Left colon (tissue), 2 donors: ENCODE measurements at regions not wholly inside any gene's neighbourhood (a gene's known extent, or its start where the extent isn't known, plus 50 kb on each side); places are given as distances from the start of the nearest gene placed in this dataset.
"Not testable (repeated sequence)": the region's sequence is repeated elsewhere in the genome, so short reads cannot be mapped to it uniquely, and the experiment has no call there.

Experiments
- ATAC-seq: fragments of 200-7000 bp; cut with Tn5 transposase; one replicate; pipeline ENCODE4 v1.9.1; 2020; ENCODE audit warnings: mild to moderate bottlenecking, moderate library complexity
- DNase-seq, 2 donors: peaks; one replicate each; pipeline ENCODE4 v3.0.0-alpha.2; 2020
- intact Hi-C, 2 donors: fragments of 100-400 bp; cut with DNase I in 1 of 2; cut with micrococcal nuclease in 1 of 2; formaldehyde crosslinking; loops; one replicate each; pipeline versions ENCODE4 v1.11.2 to v1.14.0; 2022; cut with DNase I, micrococcal nuclease
- donor health status: DM: no; HTN: no; CAD: no.
- donor health status: DM: yes; HTN: yes; CAD: no.

- ATAC-seq (no peak), DNase-seq (no peak)
- intact Hi-C loops, result no loop called here
Measured at GRCh38 chr11:98725471-98725870, 295.3 kb upstream of the CNTN5 start.

DNA sequence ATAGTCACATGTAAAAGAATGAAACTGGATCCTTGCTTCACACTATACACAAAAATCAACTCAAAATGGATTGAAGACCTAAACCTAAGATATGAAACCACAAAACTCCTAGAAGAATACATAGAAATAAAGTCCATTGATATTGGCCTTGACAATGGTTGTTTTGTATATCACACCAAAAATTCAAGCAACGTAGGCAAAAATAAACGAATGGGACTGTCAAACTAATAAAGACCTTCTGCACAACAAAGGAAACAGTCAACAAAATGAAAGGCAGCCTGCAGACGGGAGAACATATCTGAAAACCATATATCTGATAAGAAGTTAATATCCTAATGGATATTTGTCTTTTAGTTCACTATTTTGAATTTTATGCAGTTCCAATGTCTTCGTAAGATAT, 292.3 kb upstream of the CNTN5 start:
- intact Hi-C loops, result no loop called here
- no peak for DNase-seq
- no peak for ATAC-seq

DNA sequence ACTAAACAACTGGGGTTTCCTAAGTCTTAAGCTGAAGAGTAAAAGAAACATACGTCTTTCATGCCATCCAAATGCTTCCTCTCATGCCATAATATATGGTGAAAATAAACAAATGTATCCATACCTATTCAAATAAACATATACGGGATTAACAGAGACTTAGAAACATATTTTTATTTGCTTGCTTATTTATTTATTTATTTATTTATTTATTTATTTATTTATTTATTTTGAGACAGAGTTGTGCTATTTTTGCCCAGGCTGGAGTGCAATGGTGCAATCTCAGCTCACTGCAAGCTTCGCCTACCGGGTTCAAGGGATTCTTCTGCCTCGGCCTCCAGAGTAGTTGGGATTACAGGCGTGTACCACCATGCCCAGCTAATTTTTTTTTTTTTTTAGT, 291.6 kb upstream of the CNTN5 start:
- DNase-seq, result no peak
- intact Hi-C loops, result no loop called here
- ATAC-seq, result no peak

- intact Hi-C loops, result no loop called here
- ATAC-seq (no peak), DNase-seq (no peak)
Measured at GRCh38 chr11:98732947-98733346, 287.8 kb upstream of the CNTN5 start.

DNA sequence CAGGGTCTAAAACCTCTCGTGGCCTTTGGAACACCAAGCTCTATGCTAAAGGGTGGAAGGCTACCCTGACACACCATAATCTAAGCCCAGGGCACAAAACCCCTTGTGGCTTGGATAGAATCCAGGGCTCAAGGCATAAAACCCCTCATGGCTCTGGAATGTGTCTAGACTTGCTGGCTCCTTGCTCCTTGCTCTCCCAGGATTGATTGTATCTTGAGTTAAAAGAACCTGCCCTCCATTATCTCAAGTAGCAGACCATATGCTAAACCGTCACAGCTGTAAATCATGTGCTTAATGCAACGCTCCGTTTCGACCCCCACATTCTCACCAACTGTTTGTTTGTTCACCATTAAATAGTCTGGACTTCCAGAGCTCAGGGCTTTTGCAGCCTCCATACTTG, 287.4 kb upstream of the CNTN5 start:
- ATAC-seq, DNase-seq, intact Hi-C loops: not testable (repeated sequence)

DNA sequence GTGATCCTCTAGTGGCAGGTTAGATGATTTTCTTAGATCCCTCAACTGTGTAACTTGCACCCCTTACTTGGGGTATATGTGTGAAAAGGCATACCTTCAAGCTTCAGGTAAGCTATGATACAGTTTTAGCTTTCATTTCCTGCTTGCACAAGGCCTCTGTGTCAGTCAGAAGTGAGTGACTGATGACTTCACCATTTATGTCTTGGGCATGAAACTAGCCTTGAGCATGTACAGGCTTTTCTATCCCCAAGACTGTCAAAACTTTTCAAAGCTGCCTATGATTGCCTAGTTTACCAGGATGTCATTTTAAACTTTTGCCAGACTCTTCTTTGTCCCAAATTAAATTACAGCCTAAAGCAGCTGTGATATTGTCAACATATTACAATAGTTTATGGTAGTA, 286.1 kb upstream of the CNTN5 start:
- DNase-seq, result no peak
- intact Hi-C loops, result no loop called here
- ATAC-seq, result no peak

DNA sequence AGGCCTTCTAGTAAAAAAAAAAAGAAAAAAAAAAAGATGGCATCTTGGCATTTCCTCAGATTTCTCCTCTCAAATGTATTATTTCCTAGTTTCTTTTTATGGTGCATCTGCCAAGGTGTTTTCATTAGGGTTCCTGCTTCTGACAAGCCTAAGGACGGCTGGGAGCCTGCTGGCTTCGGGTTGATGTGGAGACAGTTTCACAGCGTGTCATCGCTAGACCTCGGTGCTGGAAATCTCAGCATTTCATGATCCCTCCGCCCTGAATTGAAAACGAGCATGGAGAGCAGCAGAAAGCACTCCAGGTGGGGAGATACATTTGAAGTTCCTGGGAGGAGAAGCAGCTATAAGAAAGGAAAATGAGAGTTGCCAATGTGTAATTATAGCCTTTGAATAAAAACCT, 283.9 kb upstream of the CNTN5 start:
- intact Hi-C loops, result no loop called here
- no peak for ATAC-seq
- no peak for DNase-seq

DNA sequence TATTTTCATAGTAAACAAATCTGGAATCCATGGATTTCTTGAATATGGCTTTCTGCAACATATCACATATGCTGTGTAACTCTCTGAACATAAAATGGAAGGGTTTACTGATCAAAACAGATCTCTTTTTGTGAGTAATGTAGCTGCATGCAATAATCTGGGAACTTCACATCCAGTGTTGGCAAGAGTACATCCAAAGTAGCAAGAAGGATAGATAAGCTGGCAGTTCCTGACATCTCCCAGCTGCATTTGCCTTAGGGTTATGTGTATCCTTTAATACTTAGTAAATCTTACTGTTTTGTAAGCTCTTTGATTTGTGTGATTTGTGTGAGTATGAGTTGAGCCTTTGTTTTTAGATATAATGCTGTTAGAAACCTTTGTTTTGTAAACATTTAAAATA, 280.4 kb upstream of the CNTN5 start:
- no peak for DNase-seq
- ATAC-seq, result no peak
- intact Hi-C loops, result no loop called here

DNA sequence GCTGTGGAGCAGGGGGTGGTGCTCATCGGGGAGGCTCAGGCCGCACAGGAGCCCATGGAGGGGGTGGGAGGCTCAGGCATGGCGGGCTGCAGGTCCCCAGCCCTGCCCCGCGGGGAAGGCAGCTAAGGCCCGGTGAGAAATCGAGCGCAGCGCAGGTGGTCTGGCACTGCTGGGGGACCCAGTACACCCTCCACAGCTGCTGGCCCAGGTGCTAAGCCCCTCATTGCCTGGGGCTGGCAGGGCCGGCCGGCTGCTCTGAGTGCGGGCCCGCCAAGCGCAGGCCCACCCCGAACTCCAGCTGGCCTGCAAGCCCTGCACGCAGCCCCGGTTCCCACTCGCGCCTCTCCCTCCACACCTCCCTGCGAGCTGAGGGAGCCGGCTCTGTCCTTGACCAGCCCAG, 257.3 kb upstream of the CNTN5 start:
- not testable (repeated sequence) for DNase-seq

GRCh38 chr11:98766903-98767302, 253.8 kb upstream of the CNTN5 start:
- intact Hi-C loops, result no loop called here
- no peak for ATAC-seq
- DNase-seq, result no peak

More for the DNA sequence above, 257.3 kb upstream of the CNTN5 start:
- ATAC-seq, intact Hi-C loops: not testable (repeated sequence)

DNA sequence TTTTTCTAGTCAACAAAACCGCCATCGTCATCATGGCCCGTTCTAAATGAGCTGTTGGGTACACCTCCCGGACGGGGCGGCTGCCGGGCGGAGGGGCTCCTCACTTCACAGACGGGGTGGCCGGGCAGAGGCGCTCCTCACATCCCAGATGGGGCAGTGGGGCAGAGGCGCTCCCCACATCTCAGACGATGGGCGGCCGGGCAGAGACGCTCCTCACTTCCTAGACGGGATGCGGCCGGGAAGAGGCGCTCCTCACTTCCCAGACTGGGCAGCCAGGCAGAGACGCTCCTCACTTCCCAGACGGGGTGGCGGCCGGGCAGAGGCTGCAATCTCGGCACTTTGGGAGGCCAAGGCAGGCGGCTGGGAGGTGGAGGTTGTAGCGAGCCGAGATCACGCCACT, 250.7 kb upstream of the CNTN5 start:
- DNase-seq, ATAC-seq, intact Hi-C loops: not testable (repeated sequence)

GRCh38 chr11:98771791-98772190, 249.0 kb upstream of the CNTN5 start:
- DNase-seq, result no peak
- no peak for ATAC-seq
- intact Hi-C loops, result no loop called here

DNA sequence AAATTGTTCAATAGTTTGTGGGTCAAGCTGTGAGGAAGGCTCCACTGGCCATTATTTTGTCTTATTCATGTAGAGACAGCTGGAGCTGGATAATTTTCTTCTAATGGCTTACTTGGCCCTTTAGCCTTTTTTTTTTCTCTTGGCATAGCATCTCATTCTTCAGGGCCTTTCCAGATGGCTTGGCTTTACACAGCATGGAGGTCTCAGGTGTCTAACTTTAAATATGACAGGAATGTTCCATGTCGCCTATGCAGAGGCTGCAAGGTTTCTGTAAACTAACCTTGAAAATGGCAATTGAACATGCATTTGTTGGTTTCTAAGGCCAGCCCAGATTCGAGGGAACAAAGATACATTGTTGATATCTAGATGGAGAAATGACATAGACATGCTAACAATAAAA, 247.9 kb upstream of the CNTN5 start:
- ATAC-seq, result no peak
- intact Hi-C loops, result no loop called here

GRCh38 chr11:98793276-98793675, 227.5 kb upstream of the CNTN5 start:
- intact Hi-C loops, result no loop called here
- DNase-seq, result no peak

More for the DNA sequence above, 247.9 kb upstream of the CNTN5 start:
- DNase-seq, result no peak

GRCh38 chr11:98798333-98798732, 222.4 kb upstream of the CNTN5 start:
- DNase-seq (no peak), ATAC-seq (no peak)
- intact Hi-C loops, result no loop called here

More at GRCh38 chr11:98793276-98793675, 227.5 kb upstream of the CNTN5 start:
- ATAC-seq, result no peak

- DNase-seq, result no peak
- ATAC-seq, result no peak
- intact Hi-C loops, result no loop called here
Measured at GRCh38 chr11:98800696-98801095, 220.1 kb upstream of the CNTN5 start.

- DNase-seq, result no peak
- no peak for ATAC-seq
- intact Hi-C loops, result no loop called here
Measured at GRCh38 chr11:98828986-98829708, 191.6 kb upstream of the CNTN5 start.

DNA sequence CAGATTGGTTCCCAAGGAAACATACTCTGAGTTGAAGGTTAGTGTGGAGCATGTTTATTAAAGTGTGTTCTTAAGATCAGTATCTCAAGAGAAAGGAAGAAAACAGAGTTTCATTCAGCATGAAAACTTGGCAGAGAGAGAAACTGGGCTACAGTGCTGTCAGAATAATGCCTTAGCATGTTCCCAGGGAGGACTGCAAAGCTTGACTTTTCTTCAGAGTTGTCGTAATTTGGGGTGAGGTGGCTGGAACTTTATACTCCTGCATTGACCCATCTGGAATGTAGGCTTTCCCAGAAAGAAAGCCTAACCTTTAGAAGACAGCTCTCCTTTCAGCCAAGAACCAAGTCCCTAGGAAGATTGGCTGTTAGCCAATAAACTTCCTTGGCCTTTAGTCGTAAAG, 190.8 kb upstream of the CNTN5 start:
- ATAC-seq (no peak), DNase-seq (no peak)
- intact Hi-C loops, result no loop called here

GRCh38 chr11:98834776-98835175, 186.0 kb upstream of the CNTN5 start:
- no peak for DNase-seq
- intact Hi-C loops, result no loop called here
- no peak for ATAC-seq

- DNase-seq (no peak), ATAC-seq (no peak)
- intact Hi-C loops, result no loop called here
Measured at GRCh38 chr11:98835335-98835734, 185.4 kb upstream of the CNTN5 start.

DNA sequence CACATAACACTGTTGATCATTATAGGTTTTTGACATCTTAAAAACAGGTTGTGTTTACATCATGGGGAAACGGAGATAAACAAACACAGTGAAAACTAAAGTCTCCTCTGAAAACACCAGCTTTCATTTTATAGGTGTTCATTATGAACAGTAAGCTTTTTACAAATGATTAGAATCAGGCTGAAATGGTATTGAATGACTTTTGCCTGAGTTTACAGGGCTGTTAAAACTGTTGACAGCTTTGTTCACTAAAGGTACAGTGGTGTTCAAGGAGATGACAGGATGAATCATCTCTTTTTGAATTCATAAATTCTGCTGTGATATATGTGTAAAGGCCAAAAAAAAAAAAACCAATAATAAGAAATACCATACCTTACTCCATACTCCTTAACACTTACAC, 184.6 kb upstream of the CNTN5 start:
- ATAC-seq (no peak), DNase-seq (no peak)
- intact Hi-C loops, result no loop called here
